HFF-Myc (cell line): ENCODE measurements at regions not wholly inside any gene's neighbourhood (a gene's known extent, or its start where the extent isn't known, plus 50 kb on each side); places are given as distances from the start of the nearest gene placed in this dataset.
"Not testable (repeated sequence)": the region's sequence is repeated elsewhere in the genome, so short reads cannot be mapped to it uniquely, and the experiment has no call there.

Source experiments
- DNase-seq: peaks from one replicate; pipeline ENCODE4 v3.0.0-alpha.2; 2011; ENCODE audit warnings: low read depth; ENCODE audit errors: extremely low read depth
- H3K4me3 ChIP-seq: replicated peaks from 2 replicates; pipeline ENCODE4 v1.5.1; 2011; ENCODE audit warnings: low read depth, mild to moderate bottlenecking, control low read depth, low read length
- TF ChIP-seq, protein P1 (sequence below): IDR thresholded peaks from 2 replicates; pipeline ENCODE4 v1.5.1; 2012; ENCODE audit warnings: mild to moderate bottlenecking, low read depth, low read length, control low read depth; ENCODE audit errors: missing control alignments

DNA sequence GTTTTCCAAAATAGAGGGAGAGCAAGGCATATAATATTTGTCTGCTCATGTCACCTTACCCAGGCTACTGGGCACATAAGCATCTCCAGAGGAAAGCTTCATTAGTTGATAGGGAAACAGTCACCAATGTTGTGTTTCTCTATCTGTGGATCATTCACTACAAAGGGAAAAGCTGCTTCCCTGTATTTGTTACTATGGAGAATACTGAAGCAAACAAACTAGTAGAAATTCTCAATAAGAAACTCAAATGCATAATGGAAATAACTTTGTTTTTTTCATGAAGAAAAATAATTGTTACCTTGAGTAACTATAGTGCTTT is 138.2 kb downstream of the PCSK1 start:
- DNase-seq, result no peak
- TF ChIP-seq, protein P1, sequence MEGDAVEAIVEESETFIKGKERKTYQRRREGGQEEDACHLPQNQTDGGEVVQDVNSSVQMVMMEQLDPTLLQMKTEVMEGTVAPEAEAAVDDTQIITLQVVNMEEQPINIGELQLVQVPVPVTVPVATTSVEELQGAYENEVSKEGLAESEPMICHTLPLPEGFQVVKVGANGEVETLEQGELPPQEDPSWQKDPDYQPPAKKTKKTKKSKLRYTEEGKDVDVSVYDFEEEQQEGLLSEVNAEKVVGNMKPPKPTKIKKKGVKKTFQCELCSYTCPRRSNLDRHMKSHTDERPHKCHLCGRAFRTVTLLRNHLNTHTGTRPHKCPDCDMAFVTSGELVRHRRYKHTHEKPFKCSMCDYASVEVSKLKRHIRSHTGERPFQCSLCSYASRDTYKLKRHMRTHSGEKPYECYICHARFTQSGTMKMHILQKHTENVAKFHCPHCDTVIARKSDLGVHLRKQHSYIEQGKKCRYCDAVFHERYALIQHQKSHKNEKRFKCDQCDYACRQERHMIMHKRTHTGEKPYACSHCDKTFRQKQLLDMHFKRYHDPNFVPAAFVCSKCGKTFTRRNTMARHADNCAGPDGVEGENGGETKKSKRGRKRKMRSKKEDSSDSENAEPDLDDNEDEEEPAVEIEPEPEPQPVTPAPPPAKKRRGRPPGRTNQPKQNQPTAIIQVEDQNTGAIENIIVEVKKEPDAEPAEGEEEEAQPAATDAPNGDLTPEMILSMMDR, result no peak
- no peak overlapping the region for H3K4me3 ChIP-seq

GRCh38 chr5:96293966-96294883 is 138.8 kb downstream of the PCSK1 start:
- TF ChIP-seq, protein P1, result no peak
- no peak overlapping the region for H3K4me3 ChIP-seq
- no peak for DNase-seq

DNA sequence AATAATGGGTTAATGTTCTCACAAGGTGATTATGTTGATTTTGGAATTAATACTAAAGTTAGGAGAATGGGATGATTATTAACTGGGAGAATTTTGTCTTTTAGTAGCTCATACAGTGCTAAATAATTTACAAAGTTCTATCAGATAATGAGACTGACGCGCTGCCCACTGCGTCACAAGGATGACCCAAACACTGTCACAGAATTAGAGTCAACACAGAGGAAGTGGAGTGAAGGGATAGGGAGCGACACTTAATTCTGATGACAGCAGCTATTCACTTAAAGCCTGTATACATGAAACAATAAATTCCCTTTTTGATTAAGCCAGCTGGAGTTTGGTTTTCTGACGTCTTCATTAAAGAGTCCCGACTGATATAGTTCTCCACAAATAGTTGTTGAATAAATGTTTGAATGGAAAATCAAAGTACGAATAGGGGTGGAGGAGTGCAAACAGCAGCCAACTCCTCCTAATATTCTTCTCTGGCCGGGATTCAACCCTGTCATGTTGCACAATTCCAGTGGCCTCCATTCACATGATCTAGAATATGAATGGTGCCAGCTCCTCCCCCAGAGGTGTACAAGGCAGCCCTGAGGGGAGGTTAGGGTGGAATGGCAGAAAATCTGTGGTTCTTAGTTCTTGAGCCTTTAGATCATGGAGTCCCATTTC is 140.3 kb downstream of the PCSK1 start:
- no peak overlapping the region for H3K4me3 ChIP-seq
- DNase-seq, result no peak
- TF ChIP-seq, protein P1, result no peak

DNA sequence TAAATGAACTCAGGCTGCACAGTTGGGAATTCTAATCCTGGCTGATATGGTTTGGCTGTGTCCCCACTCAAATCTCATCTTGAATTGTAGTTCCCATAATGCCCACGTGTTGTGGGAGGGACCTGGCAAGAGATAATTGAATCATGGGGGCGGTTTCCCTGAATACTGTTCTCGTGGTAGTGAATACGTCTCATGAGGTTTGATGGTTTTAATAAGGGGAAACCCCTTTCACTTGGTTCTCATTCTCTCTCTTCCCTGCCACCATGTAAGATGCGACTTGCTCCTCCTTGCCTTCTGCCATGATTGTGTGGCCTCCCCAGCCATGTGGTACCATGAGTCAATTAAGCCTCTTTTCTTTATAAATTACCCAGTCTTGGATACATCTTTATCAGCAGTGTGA is 143.8 kb downstream of the PCSK1 start:
- not testable (repeated sequence) for DNase-seq, H3K4me3 ChIP-seq

DNA sequence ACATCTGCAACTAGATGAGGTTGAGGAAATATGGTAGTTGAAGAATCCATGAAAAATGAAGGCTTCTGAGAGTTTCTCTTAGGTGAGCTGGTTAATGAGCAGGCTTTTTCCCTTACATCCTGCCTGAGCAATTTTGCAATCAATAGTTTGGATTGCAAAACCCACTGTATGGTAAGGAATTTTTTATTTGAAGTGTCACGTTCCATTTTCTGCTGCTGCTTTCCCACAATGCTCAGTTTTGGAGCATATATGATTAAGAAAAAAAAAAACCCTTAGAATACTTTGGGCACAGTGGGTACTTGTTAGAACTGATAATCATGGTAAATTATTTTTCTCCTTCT is 144.2 kb downstream of the PCSK1 start:
- H3K4me3 ChIP-seq, result no peak overlapping the region
- TF ChIP-seq, protein P1, result no peak
- DNase-seq, result no peak

DNA sequence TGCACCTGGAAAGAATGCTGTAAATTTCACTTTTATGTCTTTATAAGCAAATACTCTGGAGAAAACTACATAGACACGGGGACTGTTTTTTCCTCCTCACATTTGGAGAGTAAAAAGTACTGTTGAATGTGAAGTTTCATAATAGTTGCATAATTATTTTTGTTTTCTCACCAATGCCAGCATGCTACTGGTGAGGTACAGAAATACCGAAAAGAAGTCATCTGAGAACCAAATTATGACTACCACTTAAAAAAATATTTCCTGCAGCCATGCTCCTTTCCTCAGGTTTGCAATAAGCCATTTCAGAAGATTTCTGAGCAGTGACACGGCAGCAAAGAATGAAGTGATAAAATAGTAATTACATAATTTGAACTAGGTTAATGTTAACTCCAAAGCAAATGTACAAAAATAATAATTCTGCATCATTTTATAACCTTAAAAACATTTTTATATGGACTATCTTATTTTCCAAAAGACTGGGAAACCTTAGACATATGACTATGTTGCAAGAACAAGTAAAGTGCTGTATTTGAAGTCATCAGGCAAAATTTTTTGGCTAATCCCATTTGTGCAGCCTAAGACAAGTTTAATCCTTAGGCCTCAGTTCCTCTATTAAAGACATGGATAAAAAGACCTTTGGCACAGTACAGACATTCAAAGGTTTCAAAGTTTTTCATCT is 144.7 kb downstream of the PCSK1 start:
- H3K4me3 ChIP-seq, result no peak overlapping the region
- TF ChIP-seq, protein P1, result no peak
- DNase-seq, result no peak

GRCh38 chr5:96287136-96287535 is 145.9 kb downstream of the PCSK1 start:
- DNase-seq, result no peak
- TF ChIP-seq, protein P1, result no peak
- H3K4me3 ChIP-seq, result no peak overlapping the region
